C4-2B (cell line): ENCODE measurements at regions not wholly inside any gene's neighbourhood (a gene's known extent, or its start where the extent isn't known, plus 50 kb on each side); places are given as distances from the start of the nearest gene placed in this dataset.

Source experiments
- H3K27ac ChIP-seq: fragments of 450-650 bp; 2 replicates; pipeline ENCODE4 v1.5.1; 2017
- CTCF ChIP-seq: fragments of 450-650 bp; conservative IDR thresholded peaks from 2 replicates; pipeline ENCODE4 v1.5.1; 2017; ENCODE audit warnings: mild to moderate bottlenecking
- ZFX ChIP-seq: fragments of 450-650 bp; IDR thresholded peaks from 2 replicates; pipeline ENCODE4 v1.6.1; 2017

DNA sequence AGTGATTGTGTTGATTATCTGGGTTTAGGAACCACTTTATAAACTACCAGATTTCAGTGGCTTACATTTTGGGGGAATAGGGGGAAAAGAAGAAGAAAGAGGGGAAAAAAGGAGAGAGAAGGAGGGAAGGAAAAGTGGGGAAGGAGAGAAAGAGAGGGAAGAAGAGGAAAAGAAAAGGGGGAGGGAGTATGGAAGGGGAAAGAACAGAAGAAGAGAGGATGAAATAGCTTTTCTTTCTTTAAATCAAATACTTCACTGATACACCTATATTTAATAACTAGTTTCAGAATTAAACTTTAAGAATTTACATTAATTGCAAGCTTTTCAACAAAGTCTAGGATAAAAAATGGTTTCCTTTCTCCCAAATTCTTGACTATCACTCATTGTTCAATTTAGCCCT is 289.6 kb downstream of the SDHAF3 start:
- no peak overlapping the region for H3K27ac ChIP-seq
- no peak for TF ChIP-seq ZFX
- no peak for TF ChIP-seq CTCF

DNA sequence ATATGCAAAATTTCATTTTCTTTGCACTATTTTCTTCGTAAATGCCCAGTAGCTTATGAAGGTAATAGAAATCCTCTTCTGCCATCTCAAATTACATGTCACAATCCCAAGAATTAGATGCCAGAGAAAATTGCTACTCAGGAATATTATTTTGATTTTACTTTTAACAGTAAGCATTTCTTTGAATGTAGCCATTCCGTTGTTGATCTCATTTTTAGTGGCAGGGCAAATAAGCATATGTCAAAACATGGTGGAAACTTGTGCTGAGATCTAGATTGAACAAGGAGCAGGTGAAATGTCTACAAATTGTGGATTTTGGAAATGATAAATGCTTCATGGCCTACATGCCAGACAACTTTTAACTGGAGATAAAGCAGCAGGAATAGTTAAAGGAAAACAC is 291.8 kb downstream of the SDHAF3 start:
- TF ChIP-seq ZFX (no peak), CTCF (no peak)
- H3K27ac ChIP-seq: no peak overlapping the region

DNA sequence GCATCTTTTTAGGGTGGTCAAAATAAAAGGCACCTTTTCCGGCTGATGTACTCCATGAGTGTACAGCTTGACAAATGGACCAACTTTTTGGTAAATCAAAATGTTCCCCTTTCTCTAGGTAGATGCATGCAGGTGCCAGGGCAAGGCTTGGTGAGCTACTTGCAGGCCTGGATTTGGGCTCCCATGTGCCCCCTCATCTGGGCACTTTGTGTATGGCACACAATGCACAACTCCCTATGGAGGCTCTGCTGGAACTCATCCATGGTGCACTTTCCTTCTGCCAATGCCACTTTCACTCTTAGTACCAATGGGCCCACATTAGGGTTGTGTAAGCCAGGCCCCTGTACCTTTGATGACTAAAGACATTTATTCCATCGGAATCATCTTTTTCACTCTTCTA is 300.8 kb downstream of the SDHAF3 start:
- no peak overlapping the region for H3K27ac ChIP-seq
- TF ChIP-seq CTCF (peak; percentile 39), ZFX (no peak)

- H3K27ac ChIP-seq: no peak overlapping the region
- no peak for TF ChIP-seq CTCF
- no peak for TF ChIP-seq ZFX
Observed at GRCh38 chr7:97419898-97420297, 302.4 kb downstream of the SDHAF3 start.

DNA sequence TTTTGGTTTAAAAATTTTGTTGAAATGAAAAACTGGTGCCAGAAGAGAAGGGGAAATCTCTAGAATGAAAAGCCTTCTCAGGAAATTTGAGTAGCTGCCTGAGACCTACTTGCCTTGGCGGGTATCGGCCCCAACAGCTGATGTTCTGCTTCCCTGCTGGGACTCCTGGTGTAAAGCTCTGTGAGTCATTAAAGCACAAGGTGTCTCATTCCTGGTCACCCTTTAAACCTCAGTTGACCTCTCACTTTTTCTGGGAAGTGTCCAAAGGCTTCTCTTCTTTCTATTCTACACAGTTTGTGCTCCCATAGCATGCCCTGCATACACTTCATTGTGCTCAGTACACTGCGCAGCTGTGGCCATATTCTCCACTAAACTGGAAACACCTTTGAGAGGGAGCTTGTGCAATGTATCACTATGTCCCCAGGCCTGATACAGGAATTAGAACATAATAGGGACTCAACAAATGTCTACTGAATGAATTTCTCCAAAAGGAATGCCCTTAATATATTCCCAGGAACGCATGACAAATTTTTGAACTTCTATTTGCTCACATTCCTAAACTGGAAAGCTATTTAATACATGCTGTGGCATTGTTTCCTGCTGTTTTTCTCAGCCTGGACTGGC is 303.9 kb downstream of the SDHAF3 start:
- H3K27ac ChIP-seq: no peak overlapping the region

GRCh38 chr7:97422046-97422445 is 304.5 kb downstream of the SDHAF3 start:
- TF ChIP-seq CTCF: no peak
- no peak for TF ChIP-seq ZFX
- no peak overlapping the region for H3K27ac ChIP-seq

More for the DNA sequence above, 303.9 kb downstream of the SDHAF3 start:
- no peak for TF ChIP-seq CTCF
- TF ChIP-seq ZFX: no peak

GRCh38 chr7:97430006-97430405 is 301.9 kb upstream of the TAC1 start:
- no peak overlapping the region for H3K27ac ChIP-seq
- TF ChIP-seq CTCF: no peak
- TF ChIP-seq ZFX: no peak
